H9 (cell line): ENCODE measurements at regions not wholly inside any gene's neighbourhood (a gene's known extent, or its start where the extent isn't known, plus 50 kb on each side); places are given as distances from the start of the nearest gene placed in this dataset.

ENCODE experiments used
- DNase-seq: peaks from one replicate; pipeline ENCODE4 v3.0.0-alpha.2; 2017
- H2AFZ ChIP-seq: one replicate; pipeline ENCODE4 v1.6.1; 2013; ENCODE audit warnings: mild to moderate bottlenecking, low read length, control low read depth, moderate library complexity
- H2AK5ac ChIP-seq: 2 replicates; pipeline ENCODE4 v1.6.1; 2013; ENCODE audit warnings: low read length, control low read depth, mixed read lengths; ENCODE audit not compliant: insufficient read length
- H2BK120ac ChIP-seq: one replicate; pipeline ENCODE4 v1.6.1; 2013; ENCODE audit warnings: low read depth, mild to moderate bottlenecking, low read length, control low read depth, inconsistent platforms; ENCODE audit not compliant: poor library complexity, severe bottlenecking
- H2BK12ac ChIP-seq: 2 replicates; pipeline ENCODE4 v1.6.1; 2013; ENCODE audit warnings: low read length, control low read depth, mixed read lengths, low read depth; ENCODE audit not compliant: insufficient read length
- H2BK15ac ChIP-seq: 2 replicates; pipeline ENCODE4 v1.6.1; 2013; ENCODE audit warnings: low read depth, low read length, control low read depth
- H2BK20ac ChIP-seq: one replicate; pipeline ENCODE4 v1.6.1; 2013; ENCODE audit warnings: low read depth, mild to moderate bottlenecking, low read length, control low read depth, inconsistent platforms; ENCODE audit not compliant: poor library complexity, severe bottlenecking
- H2BK5ac ChIP-seq: 2 replicates; pipeline ENCODE4 v1.6.1; 2013; ENCODE audit warnings: low read length, control low read depth, mixed read lengths; ENCODE audit not compliant: insufficient read length
- H3K14ac ChIP-seq: 2 replicates; pipeline ENCODE4 v1.6.1; 2013; ENCODE audit warnings: low read length, control low read depth; ENCODE audit not compliant: insufficient read depth
- H3K18ac ChIP-seq: 2 replicates; pipeline ENCODE4 v1.6.1; 2013; ENCODE audit warnings: low read depth, mild to moderate bottlenecking, mixed read lengths, low read length, control low read depth; ENCODE audit not compliant: insufficient read length
- H3K23ac ChIP-seq: 2 replicates; pipeline ENCODE4 v1.6.1; 2013; ENCODE audit warnings: low read length, control low read depth, mixed read lengths, low read depth; ENCODE audit not compliant: insufficient read length
- H3K23me2 ChIP-seq: 2 replicates; pipeline ENCODE4 v1.6.1; 2013; ENCODE audit warnings: low read depth, mild to moderate bottlenecking, mixed read lengths, low read length, control low read depth; ENCODE audit not compliant: insufficient read length, poor library complexity, severe bottlenecking
- H3K27ac ChIP-seq: 2 replicates; pipeline ENCODE4 v1.5.1; 2013; ENCODE audit warnings: low read length, control low read depth, mixed read lengths, low read depth; ENCODE audit not compliant: insufficient read length
- H3K27me3 ChIP-seq: 2 replicates; pipeline ENCODE4 v1.6.1; 2013; ENCODE audit warnings: low read length, control low read depth, inconsistent platforms; ENCODE audit not compliant: insufficient read depth
- H3K4ac ChIP-seq: 2 replicates; pipeline ENCODE4 v1.6.1; 2013; ENCODE audit warnings: low read depth, mild to moderate bottlenecking, control low read depth, inconsistent platforms, low read length, moderate library complexity
- H3K4me1 ChIP-seq: 2 replicates; pipeline ENCODE4 v1.6.1; 2013; ENCODE audit warnings: low read length, control low read depth, inconsistent platforms; ENCODE audit not compliant: insufficient read depth
- H3K4me2 ChIP-seq: 2 replicates; pipeline ENCODE4 v1.6.1; 2013; ENCODE audit warnings: low read length, control low read depth, mixed read lengths; ENCODE audit not compliant: insufficient read length, insufficient read depth
- H3K56ac ChIP-seq: 2 replicates; pipeline ENCODE4 v1.6.1; 2013; ENCODE audit warnings: low read depth, mild to moderate bottlenecking, mixed read lengths, low read length, control low read depth; ENCODE audit not compliant: insufficient read length
- H3K79me1 ChIP-seq: 2 replicates; pipeline ENCODE4 v1.6.1; 2013; ENCODE audit warnings: low read depth, mild to moderate bottlenecking, moderate library complexity, low read length, control low read depth, inconsistent platforms; ENCODE audit not compliant: insufficient read depth, poor library complexity, severe bottlenecking
- H3K79me2 ChIP-seq: 2 replicates; pipeline ENCODE4 v1.6.1; 2013; ENCODE audit warnings: low read length, control low read depth, inconsistent platforms; ENCODE audit not compliant: insufficient read depth
- H3K9ac ChIP-seq: 2 replicates; pipeline ENCODE4 v1.6.1; 2013; ENCODE audit warnings: low read length, control low read depth, mixed read lengths; ENCODE audit not compliant: insufficient read length; ENCODE audit errors: extremely low read depth
- H3K9me3 ChIP-seq: one replicate; pipeline ENCODE4 v1.6.1; 2013; ENCODE audit warnings: low read depth, low read length, inconsistent platforms; ENCODE audit not compliant: control insufficient read depth
- H3T11ph ChIP-seq: one replicate; pipeline ENCODE4 v1.6.1; 2013; ENCODE audit warnings: mild to moderate bottlenecking, low read length, control low read depth, inconsistent platforms
- H4K20me1 ChIP-seq: one replicate; pipeline ENCODE4 v1.6.1; 2013; ENCODE audit not compliant: control insufficient read depth, insufficient read length, insufficient read depth
- H4K5ac ChIP-seq: 2 replicates; pipeline ENCODE4 v1.6.1; 2013; ENCODE audit warnings: low read depth, mild to moderate bottlenecking, mixed read lengths, low read length, control low read depth; ENCODE audit not compliant: insufficient read length
- H4K8ac ChIP-seq: replicated peaks from 2 replicates; pipeline ENCODE4 v1.6.1; 2013; ENCODE audit warnings: low read length, control low read depth, mixed read lengths, low read depth; ENCODE audit not compliant: insufficient read length
- H4K91ac ChIP-seq: 2 replicates; pipeline ENCODE4 v1.6.1; 2013; ENCODE audit warnings: low read depth, mild to moderate bottlenecking, moderate library complexity, mixed read lengths, low read length, control low read depth; ENCODE audit not compliant: insufficient read length
- H3K27ac Mint-ChIP-seq, 3 experiments: 2 replicates in 2 of 3; 3 replicates in 1 of 3; pipeline ENCODE4 v1.8.0; 2020 to 2021; ENCODE audit warnings: mixed read lengths in 3 of 3, mild to moderate bottlenecking in 1 of 3, moderate library complexity in 1 of 3
- H3K27me3 Mint-ChIP-seq: 2 replicates; pipeline ENCODE4 v1.8.0; 2021; ENCODE audit warnings: low read depth, mild to moderate bottlenecking, moderate library complexity, mixed read lengths
- H3K36me3 Mint-ChIP-seq, 3 experiments: 2 replicates in 2 of 3; 3 replicates in 1 of 3; pipeline ENCODE4 v1.8.0; 2020 to 2021; ENCODE audit warnings: low read depth in 3 of 3, mixed read lengths in 3 of 3; ENCODE audit not compliant: insufficient read depth in 1 of 3
- H3K4me1 Mint-ChIP-seq, 2 experiments: 2 replicates each; pipeline ENCODE4 v1.8.0; 2020; ENCODE audit warnings: mixed read lengths in 2 of 2
- H3K4me3 Mint-ChIP-seq, 2 experiments: 2 replicates in 1 of 2; 3 replicates in 1 of 2; pipeline ENCODE4 v1.8.0; 2020 to 2021; ENCODE audit warnings: mild to moderate bottlenecking in 2 of 2, mixed read lengths in 2 of 2, moderate library complexity in 1 of 2
- H3K9me3 Mint-ChIP-seq, 2 experiments: 2 replicates in 1 of 2; 3 replicates in 1 of 2; pipeline ENCODE4 v1.8.0; 2020; ENCODE audit warnings: mild to moderate bottlenecking in 2 of 2, mixed read lengths in 2 of 2, moderate library complexity in 1 of 2
- CTCF ChIP-seq: fragments of 200-600 bp; sonication (generic); conservative IDR thresholded peaks from 3 replicates; pipeline ENCODE4 v1.8.0; 2021; ENCODE audit warnings: antibody characterized with exemption, mild to moderate bottlenecking

- no peak for DNase-seq
- Histone ChIP-seq H3K4ac (no peak overlapping the region), H3K4me1 (no peaks in the 10 kb centered on the region), H3K27ac (no peak overlapping the region), H3K79me2 (no peaks in the 10 kb centered on the region), H4K91ac (no peak overlapping the region), H3T11ph (no peak overlapping the region), H2BK20ac (no peak overlapping the region), H2BK15ac (no peak overlapping the region), H2BK120ac (no peak overlapping the region), H2BK5ac (no peak overlapping the region), H3K14ac (no peak overlapping the region), H3K23me2 (no peaks in the 10 kb centered on the region), H3K18ac (no peak overlapping the region), H3K56ac (no peak overlapping the region), H3K4me2 (no peak overlapping the region), H4K20me1 (no peaks in the 10 kb centered on the region), H4K5ac (no peak overlapping the region), H2BK12ac (no peak overlapping the region), H3K9ac (no peak overlapping the region), H2AK5ac (no peak overlapping the region), H3K23ac (no peak overlapping the region), H3K79me1 (no peaks in the 10 kb centered on the region), H3K27me3 (no peaks in the 10 kb centered on the region), H2AFZ (no peak overlapping the region), H4K8ac (no peak overlapping the region), H3K9me3 (no peaks in the 10 kb centered on the region)
- H3K4me1 Mint-ChIP-seq = no peaks in the 10 kb centered on the region
- H3K27me3 Mint-ChIP-seq = peaks cover 2% of the 10 kb centered on the region; the same call in 1 of the 2 replicates
- H3K4me3 Mint-ChIP-seq = no peak overlapping the region
- H3K9me3 Mint-ChIP-seq = no peaks in the 10 kb centered on the region
- no peak overlapping the region for H3K27ac Mint-ChIP-seq
- no peaks in the 10 kb centered on the region for H3K36me3 Mint-ChIP-seq
- TF ChIP-seq CTCF = no peak
Observed at GRCh38 chr3:159127021-159127392, 325.2 kb downstream of the MFSD1 start.
